GM20431 (cell line): ENCODE measurements at regions not wholly inside any gene's neighbourhood (a gene's known extent, or its start where the extent isn't known, plus 50 kb on each side); places are given as distances from the start of the nearest gene placed in this dataset.

Experiments
- in situ Hi-C: fragments of 300-500 bp; cut with MseI, MboI; formaldehyde crosslinking; loops from one replicate; pipeline ENCODE4 v1.15.0; 2020; ENCODE audit warnings: low sequenced_read_pairs; ENCODE audit not compliant: unreplicated experiment

- in situ Hi-C loops: no loop called here
Observed at GRCh38 chr14:24695265-24696241, 61.6 kb upstream of the GZMB start.

GRCh38 chr14:24694680-24695079, 60.7 kb upstream of the GZMB start:
- in situ Hi-C loops: no loop called here

- in situ Hi-C loops: no loop called here
Observed at GRCh38 chr14:24693983-24694382, 60.0 kb upstream of the GZMB start.

- in situ Hi-C loops: no loop called here
Observed at GRCh38 chr14:24693353-24693737, 59.4 kb upstream of the GZMB start.

- in situ Hi-C loops: no loop called here
Observed at GRCh38 chr14:24692382-24693352, 58.7 kb upstream of the GZMB start.

- in situ Hi-C loops: no loop called here
Observed at GRCh38 chr14:24690492-24690891, 56.5 kb upstream of the GZMB start.

- in situ Hi-C loops: no loop called here
Observed at GRCh38 chr14:24688030-24688658, 54.2 kb upstream of the GZMB start.
